GM19035 (cell line): ENCODE measurements at regions not wholly inside any gene's neighbourhood (a gene's known extent, or its start where the extent isn't known, plus 50 kb on each side); places are given as distances from the start of the nearest gene placed in this dataset.

Experiments used
- ATAC-seq: cut with Tn5 transposase; IDR thresholded peaks from one replicate; pipeline ENCODE4 v1.9.1; 2021; ENCODE audit not compliant: unreplicated experiment

- no peak for ATAC-seq
Measured at GRCh38 chr4:161237495-161237894, 926.3 kb downstream of the FSTL5 start.

- ATAC-seq = no peak
Measured at GRCh38 chr4:161225327-161225726, 938.5 kb downstream of the FSTL5 start.

- no peak for ATAC-seq
Measured at GRCh38 chr4:161222889-161223288, 940.9 kb downstream of the FSTL5 start.

- no peak for ATAC-seq
Measured at GRCh38 chr4:161208564-161208963, 955.2 kb downstream of the FSTL5 start.

GRCh38 chr4:161206528-161207080, 957.2 kb downstream of the FSTL5 start:
- ATAC-seq = no peak

- no peak for ATAC-seq
Measured at GRCh38 chr4:161203865-161204264, 959.9 kb downstream of the FSTL5 start.

GRCh38 chr4:161197912-161198311, 965.9 kb downstream of the FSTL5 start:
- no peak for ATAC-seq

GRCh38 chr4:161197474-161197873, 966.3 kb downstream of the FSTL5 start:
- ATAC-seq = no peak

- no peak for ATAC-seq
Measured at GRCh38 chr4:161189286-161190134, 974.3 kb downstream of the FSTL5 start.

- ATAC-seq = no peak
Measured at GRCh38 chr4:161188578-161188977, 975.2 kb downstream of the FSTL5 start.

- no peak for ATAC-seq
Measured at GRCh38 chr4:161187569-161187968, 976.2 kb downstream of the FSTL5 start.

GRCh38 chr4:161186750-161187149, 977.0 kb downstream of the FSTL5 start:
- ATAC-seq = no peak

- no peak for ATAC-seq
Measured at GRCh38 chr4:161186012-161186411, 977.8 kb downstream of the FSTL5 start.

GRCh38 chr4:161183729-161184128, 980.1 kb downstream of the FSTL5 start:
- no peak for ATAC-seq

- no peak for ATAC-seq
Measured at GRCh38 chr4:161182913-161183312, 980.9 kb downstream of the FSTL5 start.

GRCh38 chr4:161178310-161178709, 985.5 kb downstream of the FSTL5 start:
- no peak for ATAC-seq

GRCh38 chr4:161172396-161173026, 991.3 kb downstream of the FSTL5 start:
- no peak for ATAC-seq

- no peak for ATAC-seq
Measured at GRCh38 chr4:161167539-161167938, 996.3 kb downstream of the FSTL5 start.

- no peak for ATAC-seq
Measured at GRCh38 chr4:161160718-161161117, 1003.1 kb downstream of the FSTL5 start.

- no peak for ATAC-seq
Measured at GRCh38 chr4:161148051-161148450, 1015.7 kb downstream of the FSTL5 start.

- ATAC-seq = no peak
Measured at GRCh38 chr4:161143375-161143774, 1020.4 kb downstream of the FSTL5 start.

- ATAC-seq = no peak
Measured at GRCh38 chr4:161134795-161135194, 1029.0 kb downstream of the FSTL5 start.
